GM12874 (cell line): ENCODE measurements at regions not wholly inside any gene's neighbourhood (a gene's known extent, or its start where the extent isn't known, plus 50 kb on each side); places are given as distances from the start of the nearest gene placed in this dataset.

Experiments used
- CTCF ChIP-seq: IDR thresholded peaks from 2 replicates; pipeline ENCODE4 v1.5.1; 2011; ENCODE audit warnings: low read depth, mild to moderate bottlenecking, control low read depth, low read length, moderate library complexity; ENCODE audit not compliant: insufficient read depth

- no peak for TF ChIP-seq CTCF
Observed at GRCh38 chr12:78790148-78790547, 74.4 kb upstream of the SYT1 start.

GRCh38 chr12:78792052-78792698 lies 72.4 kb upstream of the SYT1 start:
- TF ChIP-seq CTCF: no peak

DNA sequence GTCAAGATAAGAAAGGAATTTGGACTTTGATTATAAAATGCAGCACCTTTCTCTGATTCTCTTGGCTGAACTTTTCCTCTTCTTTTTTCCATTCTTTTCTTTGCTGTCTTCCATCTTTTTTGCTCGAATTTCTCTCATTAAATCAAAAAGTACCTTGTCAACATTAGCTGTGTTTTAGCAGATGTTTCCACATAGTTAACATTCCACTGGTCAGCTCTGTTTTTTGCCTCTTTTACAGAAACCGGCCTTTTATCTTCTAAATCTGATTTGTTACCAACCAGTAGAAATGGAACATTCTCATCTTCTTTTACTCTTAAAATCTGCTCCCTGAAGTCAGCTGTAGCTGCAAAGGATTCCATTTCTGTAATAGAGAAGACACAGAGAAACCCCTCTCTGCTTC lies 71.1 kb upstream of the SYT1 start:
- TF ChIP-seq CTCF: no peak

GRCh38 chr12:78793982-78794381 lies 70.6 kb upstream of the SYT1 start:
- no peak for TF ChIP-seq CTCF

DNA sequence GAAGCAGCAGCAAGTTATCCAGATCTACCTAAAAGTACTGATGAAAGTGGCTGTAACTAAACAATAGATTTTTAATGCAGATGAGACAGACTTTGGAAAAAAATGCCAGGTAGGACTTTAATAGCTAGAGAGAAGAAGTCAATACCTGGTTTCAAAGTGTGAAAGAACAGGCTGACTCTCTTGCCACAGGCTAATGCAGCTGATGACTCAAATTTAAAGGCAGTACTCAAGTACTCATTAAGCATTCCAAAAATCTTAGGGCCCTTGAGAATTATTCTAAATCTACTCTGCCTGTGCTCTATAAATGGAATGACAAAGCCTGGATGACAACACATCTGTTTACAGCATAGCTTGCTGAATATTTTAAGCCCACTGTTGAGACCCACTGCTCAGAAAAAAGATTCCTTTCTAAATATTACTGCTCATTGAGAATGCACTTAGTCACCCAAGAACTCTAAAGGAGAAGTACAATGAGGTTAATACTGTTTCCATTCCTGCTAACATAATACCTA lies 68.6 kb upstream of the SYT1 start:
- TF ChIP-seq CTCF: no peak

DNA sequence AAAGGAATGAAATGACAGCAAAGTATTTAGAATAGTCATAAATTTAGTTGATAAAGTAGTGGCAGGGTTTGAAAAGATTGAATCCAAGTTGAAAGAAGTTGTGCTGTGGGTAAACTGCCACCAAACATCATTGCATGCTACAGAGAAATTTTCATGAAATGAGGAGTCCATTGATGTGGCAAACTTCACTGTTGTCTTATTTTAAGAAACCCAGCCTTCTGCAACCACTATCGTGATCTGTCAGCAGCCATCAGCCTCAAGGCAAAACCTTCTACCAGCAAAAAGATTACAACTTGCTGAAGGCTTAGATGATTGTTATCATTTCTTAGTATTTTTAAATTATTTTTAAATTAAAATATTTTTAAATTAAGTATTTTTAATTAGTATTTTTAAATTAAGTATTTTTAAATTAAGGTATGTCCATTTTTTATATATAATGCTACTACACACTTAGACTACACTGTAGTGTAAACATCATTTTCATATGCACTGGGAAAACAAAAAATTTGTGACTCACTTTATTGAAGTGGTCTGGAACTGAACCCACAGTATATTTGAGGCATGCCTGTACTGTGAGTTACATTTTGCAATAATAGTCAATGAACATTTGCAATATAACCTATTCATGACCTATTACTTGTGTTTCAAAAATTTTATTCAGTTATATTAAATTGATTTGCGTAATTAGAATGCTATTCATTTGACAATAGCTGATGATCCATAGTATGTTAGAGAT lies 67.2 kb upstream of the SYT1 start:
- TF ChIP-seq CTCF: no peak

DNA sequence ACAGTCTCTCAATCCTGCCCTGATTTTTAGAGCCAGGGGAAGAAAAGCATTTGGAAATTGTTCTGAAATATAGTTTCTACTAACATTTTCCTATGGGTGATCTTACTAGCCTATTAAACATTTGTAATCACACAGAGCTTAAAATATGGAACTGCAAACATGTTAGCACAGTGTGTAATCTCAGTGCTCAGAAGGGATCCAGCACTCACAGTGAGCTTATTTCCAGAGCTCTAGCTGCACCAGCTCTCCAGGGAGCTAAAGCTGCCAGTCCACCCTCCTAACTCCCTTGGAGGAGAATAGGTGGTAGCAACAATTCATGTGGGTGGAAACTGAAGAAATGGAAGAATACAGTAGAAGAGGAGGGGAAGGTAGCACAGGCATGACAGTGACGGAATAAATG lies 64.9 kb upstream of the SYT1 start:
- TF ChIP-seq CTCF: no peak
